Stomach (tissue), 4 donors: ENCODE measurements at regions not wholly inside any gene's neighbourhood (a gene's known extent, or its start where the extent isn't known, plus 50 kb on each side); places are given as distances from the start of the nearest gene placed in this dataset.

ENCODE experiments used
- CTCF ChIP-seq, 7 experiments: fragments of 450-650 bp in 4 of 7; fragments of 200-600 bp in 3 of 7; sonication (generic) in 3 of 7; IDR thresholded peaks; one replicate each; pipeline ENCODE4 v1.5.1; 2016 to 2019; ENCODE audit warnings: antibody characterized with exemption in 7 of 7, control low read depth in 2 of 7, mild to moderate bottlenecking in 1 of 7
- EP300 ChIP-seq: sonication (generic); formaldehyde crosslinking; IDR thresholded peaks from one replicate; pipeline ENCODE4 v1.6.1; 2017; ENCODE audit warnings: antibody characterized with exemption
- POLR2A ChIP-seq, 4 donors: fragments of 450-650 bp; IDR thresholded peaks; one replicate each; pipeline ENCODE4 v1.6.1; 2016; ENCODE audit warnings: antibody characterized with exemption in 4 of 4, control low read depth in 2 of 4, mild to moderate bottlenecking in 1 of 4, moderate library complexity in 1 of 4
- POLR2AphosphoS5 ChIP-seq, 3 donors: sonication (generic); formaldehyde crosslinking; IDR thresholded peaks; one replicate each; pipeline ENCODE4 v1.6.1; 2016; ENCODE audit warnings: antibody characterized with exemption in 3 of 3

- no peak for TF ChIP-seq CTCF (IDR thresholded peaks at IDR 0.05)
- no peak for TF ChIP-seq POLR2AphosphoS5 (IDR thresholded peaks at IDR 0.05)
- TF ChIP-seq POLR2A (IDR thresholded peaks at IDR 0.05), result no peak
- no peak for TF ChIP-seq EP300
Observed at GRCh38 chr3:82274897-82275296, 513.5 kb upstream of the GBE1 start.
